ENCODE measurements at regions not wholly inside any gene's neighbourhood (a gene's known extent, or its start where the extent isn't known, plus 50 kb on each side); places are given as distances from the start of the nearest gene placed in this dataset.
A peak's percentile ranks its signal among the peaks of the same experiment; 100 is the strongest.

DNA sequence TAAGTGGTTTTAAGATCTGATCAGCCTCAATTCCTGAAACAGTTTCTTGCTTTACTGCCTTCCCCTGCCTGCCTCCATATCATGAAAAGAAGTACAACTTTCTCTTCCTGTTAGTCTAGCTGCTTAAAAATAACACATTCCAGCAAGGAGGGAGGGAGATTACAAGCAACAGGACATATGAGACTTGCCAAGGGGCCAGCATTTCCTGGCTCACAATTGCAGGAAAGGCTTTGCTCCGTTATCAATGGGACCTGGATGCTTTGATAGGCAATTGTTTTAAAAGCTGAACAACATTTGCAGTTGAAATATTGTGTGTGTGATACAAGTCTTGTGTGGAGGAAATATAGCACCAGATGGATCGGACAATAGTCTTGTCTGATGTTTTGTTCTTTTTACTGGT lies 425.0 kb downstream of the FAT4 start:
- no peak overlapping the region for H2AFZ ChIP-seq (ENCODE audit: low read length)
- no peak overlapping the region for H3K27ac ChIP-seq (ENCODE audit: low read length)
- DNase-seq, result no peak

DNA sequence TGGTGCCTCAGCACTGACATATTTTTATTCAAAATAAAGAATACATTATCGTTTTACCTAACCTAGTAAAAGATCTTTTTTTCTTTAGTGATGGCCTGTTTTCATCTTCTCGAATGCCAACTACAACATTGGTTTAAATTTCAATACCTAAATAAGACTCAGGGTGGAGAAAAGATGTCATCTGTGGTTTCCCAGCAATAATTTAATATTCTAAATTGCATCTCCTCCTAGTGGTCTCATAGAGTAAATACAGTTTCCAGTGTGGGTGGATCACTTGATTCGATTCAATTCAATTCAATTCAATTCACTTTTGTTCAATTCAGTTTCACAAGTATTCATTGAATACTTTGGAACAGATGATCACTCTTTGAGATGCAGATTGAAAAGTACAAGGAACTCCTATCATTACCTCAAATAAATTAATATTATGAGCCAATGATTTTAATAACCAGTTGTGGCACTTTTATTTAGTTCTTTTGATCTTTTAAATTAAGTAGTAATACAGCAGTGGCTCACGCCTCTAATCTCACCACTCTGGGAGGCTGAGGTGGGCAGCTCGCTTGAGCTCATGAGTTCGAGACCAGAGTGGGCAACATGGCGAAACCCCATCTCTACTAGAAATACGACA lies 427.2 kb downstream of the FAT4 start:
- H3K27ac ChIP-seq (ENCODE audit: low read length), result no peak overlapping the region
- no peaks in the 10 kb centered on the region for H3K4me1 ChIP-seq (ENCODE audit: low read length)
- H3F3A ChIP-seq (ENCODE audit: insufficient read depth, low read length), result no peaks in the 10 kb centered on the region
- no peak for TF ChIP-seq EZH2 (optimal IDR thresholded peaks at IDR 0.05; ENCODE audit: low read depth, low read length)
- TF ChIP-seq, protein P1, sequence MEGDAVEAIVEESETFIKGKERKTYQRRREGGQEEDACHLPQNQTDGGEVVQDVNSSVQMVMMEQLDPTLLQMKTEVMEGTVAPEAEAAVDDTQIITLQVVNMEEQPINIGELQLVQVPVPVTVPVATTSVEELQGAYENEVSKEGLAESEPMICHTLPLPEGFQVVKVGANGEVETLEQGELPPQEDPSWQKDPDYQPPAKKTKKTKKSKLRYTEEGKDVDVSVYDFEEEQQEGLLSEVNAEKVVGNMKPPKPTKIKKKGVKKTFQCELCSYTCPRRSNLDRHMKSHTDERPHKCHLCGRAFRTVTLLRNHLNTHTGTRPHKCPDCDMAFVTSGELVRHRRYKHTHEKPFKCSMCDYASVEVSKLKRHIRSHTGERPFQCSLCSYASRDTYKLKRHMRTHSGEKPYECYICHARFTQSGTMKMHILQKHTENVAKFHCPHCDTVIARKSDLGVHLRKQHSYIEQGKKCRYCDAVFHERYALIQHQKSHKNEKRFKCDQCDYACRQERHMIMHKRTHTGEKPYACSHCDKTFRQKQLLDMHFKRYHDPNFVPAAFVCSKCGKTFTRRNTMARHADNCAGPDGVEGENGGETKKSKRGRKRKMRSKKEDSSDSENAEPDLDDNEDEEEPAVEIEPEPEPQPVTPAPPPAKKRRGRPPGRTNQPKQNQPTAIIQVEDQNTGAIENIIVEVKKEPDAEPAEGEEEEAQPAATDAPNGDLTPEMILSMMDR (IDR thresholded peaks at IDR 0.05; ENCODE audit: low read length), result peak; percentile 53
- H3K36me3 ChIP-seq (replicated peaks; ENCODE audit: insufficient read depth, low read length), result no peaks in the 10 kb centered on the region
- no peaks in the 10 kb centered on the region for H3K79me2 ChIP-seq (ENCODE audit: low read length)
- DNase-seq, result peak; percentile 26
- no peaks in the 10 kb centered on the region for H3K9me2 ChIP-seq (replicated peaks; ENCODE audit: insufficient read depth, low read length)
- no peaks in the 10 kb centered on the region for H3K9me3 ChIP-seq (replicated peaks; ENCODE audit: insufficient read depth, low read length)
- H3K4me2 ChIP-seq (ENCODE audit: low read depth, low read length), result no peak overlapping the region
- H3K27me3 ChIP-seq (replicated peaks; ENCODE audit: insufficient read depth, low read length), result no peaks in the 10 kb centered on the region
- H3K9ac ChIP-seq (ENCODE audit: low read length), result no peak overlapping the region
- H2AFZ ChIP-seq (ENCODE audit: low read length), result no peak overlapping the region
- no peak overlapping the region for H3K4me3 ChIP-seq (ENCODE audit: low read length)
- no peaks in the 10 kb centered on the region for H4K20me1 ChIP-seq (ENCODE audit: insufficient read depth, low read length)

More for the DNA sequence above, 425.0 kb downstream of the FAT4 start:
- Histone ChIP-seq H4K20me1 (ENCODE audit: insufficient read depth, low read length) (no peaks in the 10 kb centered on the region), H3K36me3 (replicated peaks; ENCODE audit: insufficient read depth, low read length) (no peaks in the 10 kb centered on the region), H3K27me3 (replicated peaks; ENCODE audit: insufficient read depth, low read length) (no peaks in the 10 kb centered on the region), H3K9ac (ENCODE audit: low read length) (no peak overlapping the region), H3K4me3 (ENCODE audit: low read length) (no peak overlapping the region), H3K79me2 (ENCODE audit: low read length) (no peaks in the 10 kb centered on the region), H3K4me1 (ENCODE audit: low read length) (no peaks in the 10 kb centered on the region), H3F3A (ENCODE audit: insufficient read depth, low read length) (no peaks in the 10 kb centered on the region), H3K9me2 (replicated peaks; ENCODE audit: insufficient read depth, low read length) (no peaks in the 10 kb centered on the region), H3K9me3 (replicated peaks; ENCODE audit: insufficient read depth, low read length) (no peaks in the 10 kb centered on the region), H3K4me2 (ENCODE audit: low read depth, low read length) (no peak overlapping the region)
- TF ChIP-seq, protein P1 (IDR thresholded peaks at IDR 0.05; ENCODE audit: low read length), result no peak
- TF ChIP-seq EZH2 (optimal IDR thresholded peaks at IDR 0.05; ENCODE audit: low read depth, low read length) (no peak), EZH2phosphoT487 (IDR thresholded peaks at IDR 0.05; ENCODE audit: low read length) (no peak)

DNA sequence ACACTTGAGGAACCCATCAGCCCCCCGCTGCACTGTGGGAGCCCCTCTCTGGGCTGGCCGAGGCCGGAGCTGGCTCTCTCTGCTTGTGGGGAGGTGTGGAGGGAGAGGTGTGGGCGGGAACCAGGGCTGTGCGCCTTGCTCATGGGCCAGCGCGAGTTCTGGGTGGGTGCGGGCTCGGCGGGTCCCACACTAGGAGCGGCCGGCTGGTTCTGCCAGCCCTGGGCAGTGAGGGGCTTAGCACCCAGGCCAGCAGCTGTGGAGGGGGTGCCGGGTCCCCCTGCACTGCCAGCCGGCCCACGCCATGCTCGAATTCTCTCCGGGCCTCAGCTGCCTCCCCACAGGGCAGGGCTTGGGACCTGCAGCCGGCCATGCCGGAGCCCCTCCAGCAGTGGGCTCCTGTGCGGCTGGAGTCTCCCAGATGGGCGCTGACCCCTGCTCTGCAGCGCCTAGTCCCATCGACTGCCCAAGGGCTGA lies 430.2 kb downstream of the FAT4 start:
- no peak overlapping the region for H3K9ac ChIP-seq (ENCODE audit: low read length)
- H3K79me2 ChIP-seq (ENCODE audit: low read length), result no peaks in the 10 kb centered on the region
- no peak overlapping the region for H3K4me2 ChIP-seq (ENCODE audit: low read depth, low read length)
- H2AFZ ChIP-seq (ENCODE audit: low read length), result no peak overlapping the region
- no peak for DNase-seq
- no peaks in the 10 kb centered on the region for H3K9me2 ChIP-seq (replicated peaks; ENCODE audit: insufficient read depth, low read length)
- H3K4me3 ChIP-seq (ENCODE audit: low read length), result no peak overlapping the region
- H3K27me3 ChIP-seq (replicated peaks; ENCODE audit: insufficient read depth, low read length), result no peaks in the 10 kb centered on the region
- H3K36me3 ChIP-seq (replicated peaks; ENCODE audit: insufficient read depth, low read length), result no peaks in the 10 kb centered on the region
- no peaks in the 10 kb centered on the region for H4K20me1 ChIP-seq (ENCODE audit: insufficient read depth, low read length)
- no peaks in the 10 kb centered on the region for H3K4me1 ChIP-seq (ENCODE audit: low read length)
- TF ChIP-seq, protein P1 (IDR thresholded peaks at IDR 0.05; ENCODE audit: low read length), result no peak
- TF ChIP-seq EZH2 (optimal IDR thresholded peaks at IDR 0.05; ENCODE audit: low read depth, low read length), result no peak
- H3K27ac ChIP-seq (ENCODE audit: low read length), result no peak overlapping the region
- no peaks in the 10 kb centered on the region for H3K9me3 ChIP-seq (replicated peaks; ENCODE audit: insufficient read depth, low read length)
- H3F3A ChIP-seq (ENCODE audit: insufficient read depth, low read length), result no peaks in the 10 kb centered on the region
